GM18907 (cell line): ENCODE measurements at regions not wholly inside any gene's neighbourhood (a gene's known extent, or its start where the extent isn't known, plus 50 kb on each side); places are given as distances from the start of the nearest gene placed in this dataset.
A peak's percentile ranks its signal among the peaks of the same experiment; 100 is the strongest.
"Not testable (repeated sequence)": the region's sequence is repeated elsewhere in the genome, so short reads cannot be mapped to it uniquely, and the experiment has no call there.

Experiments
- ATAC-seq: cut with Tn5 transposase; IDR thresholded peaks from one replicate; pipeline ENCODE4 v1.9.1; 2021; ENCODE audit warnings: mild to moderate bottlenecking, moderate library complexity; ENCODE audit not compliant: unreplicated experiment

- peak; percentile 87 for ATAC-seq
Measured at GRCh38 chr5:153352685-153353219, 137.7 kb upstream of the GRIA1 start.

- no peak for ATAC-seq
Measured at GRCh38 chr5:153357493-153358112, 132.9 kb upstream of the GRIA1 start.

- ATAC-seq: peak; percentile 94
Measured at GRCh38 chr5:153358315-153358976, 132.0 kb upstream of the GRIA1 start.

- ATAC-seq: no peak
Measured at GRCh38 chr5:153360860-153361259, 129.6 kb upstream of the GRIA1 start.

GRCh38 chr5:153361735-153362409 lies 128.6 kb upstream of the GRIA1 start:
- no peak for ATAC-seq

GRCh38 chr5:153365547-153365946 lies 124.9 kb upstream of the GRIA1 start:
- ATAC-seq: peak; percentile 74

GRCh38 chr5:153367466-153367865 lies 123.0 kb upstream of the GRIA1 start:
- no peak for ATAC-seq

GRCh38 chr5:153372425-153373129 lies 117.9 kb upstream of the GRIA1 start:
- no peak for ATAC-seq

- no peak for ATAC-seq
Measured at GRCh38 chr5:153373130-153373498, 117.4 kb upstream of the GRIA1 start.

GRCh38 chr5:153381630-153382029 lies 108.8 kb upstream of the GRIA1 start:
- ATAC-seq: not testable (repeated sequence)

- ATAC-seq: no peak
Measured at GRCh38 chr5:153390569-153390968, 99.9 kb upstream of the GRIA1 start.

- ATAC-seq: no peak
Measured at GRCh38 chr5:153399595-153399994, 90.9 kb upstream of the GRIA1 start.

GRCh38 chr5:153400931-153401330 lies 89.5 kb upstream of the GRIA1 start:
- ATAC-seq: no peak

GRCh38 chr5:153402550-153402949 lies 87.9 kb upstream of the GRIA1 start:
- ATAC-seq: no peak

- no peak for ATAC-seq
Measured at GRCh38 chr5:153403470-153403869, 87.0 kb upstream of the GRIA1 start.

- no peak for ATAC-seq
Measured at GRCh38 chr5:153404747-153405146, 85.7 kb upstream of the GRIA1 start.

GRCh38 chr5:153421676-153422075 lies 68.8 kb upstream of the GRIA1 start:
- ATAC-seq: no peak

GRCh38 chr5:153425914-153426313 lies 64.6 kb upstream of the GRIA1 start:
- ATAC-seq: no peak

GRCh38 chr5:153429761-153430380 lies 60.6 kb upstream of the GRIA1 start:
- ATAC-seq: peak; percentile 85

- ATAC-seq: no peak
Measured at GRCh38 chr5:153432583-153432982, 57.9 kb upstream of the GRIA1 start.

- ATAC-seq: no peak
Measured at GRCh38 chr5:153437251-153437650, 53.2 kb upstream of the GRIA1 start.
